Suprapubic skin (tissue), 4 donors: ENCODE measurements at regions not wholly inside any gene's neighbourhood (a gene's known extent, or its start where the extent isn't known, plus 50 kb on each side); places are given as distances from the start of the nearest gene placed in this dataset.

Source experiments
- DNase-seq, 2 donors: peaks; one replicate each; pipeline ENCODE4 v3.0.0-alpha.2; 2019; ENCODE audit warnings: low spot score in 2 of 2
- H3K27ac ChIP-seq: fragments of 200-600 bp; sonication (generic); one replicate; pipeline ENCODE4 v1.5.1; 2019
- H3K27me3 ChIP-seq: fragments of 200-600 bp; sonication (generic); one replicate; pipeline ENCODE4 v1.5.1; 2019
- H3K36me3 ChIP-seq: fragments of 200-600 bp; sonication (generic); one replicate; pipeline ENCODE4 v1.5.1; 2019
- H3K4me1 ChIP-seq: fragments of 200-600 bp; sonication (generic); one replicate; pipeline ENCODE4 v1.5.1; 2019
- H3K4me3 ChIP-seq: fragments of 200-600 bp; sonication (generic); one replicate; pipeline ENCODE4 v1.5.1; 2019; ENCODE audit warnings: mild to moderate bottlenecking
- H3K9me3 ChIP-seq: fragments of 200-600 bp; sonication (generic); one replicate; pipeline ENCODE4 v1.5.1; 2019
- CTCF ChIP-seq, 2 donors: fragments of 200-600 bp in 1 of 2; fragments of 450-650 bp in 1 of 2; sonication (generic) in 1 of 2; IDR thresholded peaks; one replicate each; pipeline ENCODE4 v1.5.1; 2016 to 2019; ENCODE audit warnings: antibody characterized with exemption in 2 of 2, mild to moderate bottlenecking in 1 of 2, moderate library complexity in 1 of 2
- EP300 ChIP-seq: sonication (generic); formaldehyde crosslinking; IDR thresholded peaks from one replicate; pipeline ENCODE4 v1.6.1; 2017; ENCODE audit warnings: antibody characterized with exemption
- POLR2A ChIP-seq, 2 donors: fragments of 450-650 bp; IDR thresholded peaks; one replicate each; pipeline ENCODE4 v1.6.1; 2017; ENCODE audit warnings: antibody characterized with exemption in 2 of 2, mild to moderate bottlenecking in 2 of 2, moderate library complexity in 2 of 2
- POLR2AphosphoS5 ChIP-seq, 3 donors: sonication (generic); formaldehyde crosslinking; IDR thresholded peaks; one replicate each; pipeline ENCODE4 v1.6.1; 2017; ENCODE audit warnings: antibody characterized with exemption in 3 of 3
- WGBS: methylation state at CpG from one replicate; pipeline ENCODE4 v1.1.5; 2018; 5-methylcytosine and 5-hydroxymethylcytosine counted together

GRCh38 chr6:74069089-74069581, 373.1 kb downstream of the CD109 start:
- 74% methylated on average over 4 of the region's 4 CpGs for WGBS
- Histone ChIP-seq H3K27me3 (no peaks in the 10 kb centered on the region), H3K4me3 (no peak overlapping the region), H3K36me3 (no peaks in the 10 kb centered on the region), H3K27ac (no peak overlapping the region), H3K4me1 (no peaks in the 10 kb centered on the region), H3K9me3 (no peaks in the 10 kb centered on the region)
- no peak for DNase-seq
- no peak for TF ChIP-seq POLR2A (IDR thresholded peaks at IDR 0.05)
- no peak for TF ChIP-seq POLR2AphosphoS5 (IDR thresholded peaks at IDR 0.05)
- no peak for TF ChIP-seq CTCF (IDR thresholded peaks at IDR 0.05)

GRCh38 chr6:74066168-74066871, 370.3 kb downstream of the CD109 start:
- no peak overlapping the region for H3K27ac ChIP-seq
- DNase-seq = no peak
- no peaks in the 10 kb centered on the region for H3K4me1 ChIP-seq
- no peaks in the 10 kb centered on the region for H3K36me3 ChIP-seq
- no peaks in the 10 kb centered on the region for H3K27me3 ChIP-seq
- TF ChIP-seq EP300 (no peak), POLR2A (IDR thresholded peaks at IDR 0.05) (no peak), CTCF (IDR thresholded peaks at IDR 0.05) (no peak), POLR2AphosphoS5 (IDR thresholded peaks at IDR 0.05) (no peak)
- no peaks in the 10 kb centered on the region for H3K9me3 ChIP-seq
- no peak overlapping the region for H3K4me3 ChIP-seq
- WGBS = 45% methylated on average over 10 of the region's 10 CpGs

GRCh38 chr6:74065705-74066104, 369.7 kb downstream of the CD109 start:
- Histone ChIP-seq H3K27ac (no peak overlapping the region), H3K4me1 (no peaks in the 10 kb centered on the region), H3K27me3 (no peaks in the 10 kb centered on the region), H3K4me3 (no peak overlapping the region), H3K36me3 (no peaks in the 10 kb centered on the region), H3K9me3 (no peaks in the 10 kb centered on the region)
- no peak for TF ChIP-seq EP300
- no peak for TF ChIP-seq POLR2A (IDR thresholded peaks at IDR 0.05)
- no peak for TF ChIP-seq CTCF (IDR thresholded peaks at IDR 0.05)
- TF ChIP-seq POLR2AphosphoS5 (IDR thresholded peaks at IDR 0.05) = no peak
- no peak for DNase-seq
- 71% methylated on average over 1 of the region's 1 CpG for WGBS

GRCh38 chr6:74063391-74063790, 367.4 kb downstream of the CD109 start:
- no peak for TF ChIP-seq POLR2A (IDR thresholded peaks at IDR 0.05)
- no peak for TF ChIP-seq CTCF (IDR thresholded peaks at IDR 0.05)
- TF ChIP-seq POLR2AphosphoS5 (IDR thresholded peaks at IDR 0.05) = no peak
- no peaks in the 10 kb centered on the region for H3K4me1 ChIP-seq
- DNase-seq = no peak
- no peak overlapping the region for H3K27ac ChIP-seq
- no peaks in the 10 kb centered on the region for H3K27me3 ChIP-seq
- no peaks in the 10 kb centered on the region for H3K36me3 ChIP-seq
- H3K4me3 ChIP-seq = no peak overlapping the region
- H3K9me3 ChIP-seq = no peaks in the 10 kb centered on the region

GRCh38 chr6:74061201-74061600, 365.2 kb downstream of the CD109 start:
- H3K9me3 ChIP-seq = no peaks in the 10 kb centered on the region
- no peaks in the 10 kb centered on the region for H3K36me3 ChIP-seq
- DNase-seq = no peak
- no peak overlapping the region for H3K4me3 ChIP-seq
- no peak overlapping the region for H3K27ac ChIP-seq
- H3K27me3 ChIP-seq = no peaks in the 10 kb centered on the region
- TF ChIP-seq CTCF (IDR thresholded peaks at IDR 0.05) = no peak
- TF ChIP-seq EP300 = no peak
- no peak for TF ChIP-seq POLR2A (IDR thresholded peaks at IDR 0.05)
- TF ChIP-seq POLR2AphosphoS5 (IDR thresholded peaks at IDR 0.05) = no peak
- no peaks in the 10 kb centered on the region for H3K4me1 ChIP-seq
- WGBS = 63% methylated on average over 1 of the region's 1 CpG
